ENCODE measurements at regions not wholly inside any gene's neighbourhood (a gene's known extent, or its start where the extent isn't known, plus 50 kb on each side); places are given as distances from the start of the nearest gene placed in this dataset.

DNA sequence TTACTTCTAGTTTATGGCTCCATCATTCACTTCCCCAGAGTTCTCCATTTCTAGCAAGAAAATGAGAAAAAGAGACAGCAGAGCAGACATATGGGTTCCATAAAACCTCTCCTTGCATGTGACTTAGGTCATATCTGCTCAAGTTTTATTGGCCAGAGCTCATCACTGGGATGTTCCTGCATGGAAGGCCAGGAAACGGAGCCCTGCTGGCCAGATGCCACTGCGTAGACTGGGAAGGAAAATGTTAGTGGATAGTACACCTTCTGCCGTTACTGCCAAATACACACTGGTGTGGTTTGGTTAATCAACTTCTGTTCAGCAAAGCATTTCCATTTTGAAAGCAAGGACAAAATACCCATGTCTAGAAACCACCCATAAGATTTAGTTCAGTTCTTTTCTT is 220.6 kb upstream of the TSHZ2 start:
- H4K20me1 ChIP-seq (ENCODE audit: insufficient read depth, low read length), result no peaks in the 10 kb centered on the region
- no peak for FAIRE-seq
- no peaks in the 10 kb centered on the region for H3K4me1 ChIP-seq (ENCODE audit: insufficient read depth, low read length)
- H3K36me3 ChIP-seq (replicated peaks in 1 of 2; ENCODE audit: control insufficient read depth in 1 of 2, insufficient read depth in 2 of 2, low read length in 2 of 2), result no peaks in the 10 kb centered on the region
- no peaks in the 10 kb centered on the region for H3K27me3 ChIP-seq (ENCODE audit: control insufficient read depth in 1 of 2, insufficient read depth in 2 of 2, low read length in 2 of 2)
- H3K9me3 ChIP-seq (ENCODE audit: low read length), result no peaks in the 10 kb centered on the region; the same call in 1 of the 2 replicates
- no peak overlapping the region for H3K4me3 ChIP-seq (replicated peaks in 1 of 3; ENCODE audit: insufficient read depth in 1 of 3, low read depth in 2 of 3, low read length in 3 of 3)
- intact Hi-C loops (cut with micrococcal nuclease; ENCODE audit: unreplicated experiment), result no loop called here
- in situ Hi-C loops (cut with HindIII; ENCODE audit: extremely low pct_ligation_motif_present, low pct_unique_long_range_greater_than_20kb), result no loop called here
- no peaks in the 10 kb centered on the region for H3K79me2 ChIP-seq (ENCODE audit: insufficient read depth, low read length)
- H3K4me2 ChIP-seq (ENCODE audit: low read depth, low read length), result no peak overlapping the region
- BruUV-seq (replicated peaks), result no TSS peak
- 47% methylated on average over 3 of the region's 3 CpGs for WGBS (ENCODE audit: low lambda C conversion rate)
- H3K27ac ChIP-seq (ENCODE audit: extremely low read length, insufficient read depth, low read length), result no peak overlapping the region
- H3K9ac ChIP-seq (ENCODE audit: insufficient read depth, low read depth, low read length), result no peak overlapping the region
- TF ChIP-seq ZNF30 (CRISPR knock-in tag; IDR thresholded peaks at IDR 0.05) (no peak), KAT8 (CRISPR knock-in tag; IDR thresholded peaks at IDR 0.05) (no peak), ZNF143 (CRISPR knock-in tag; IDR thresholded peaks at IDR 0.05) (no peak), KDM2A (CRISPR knock-in tag; IDR thresholded peaks at IDR 0.05; ENCODE audit: borderline replicate concordance, low read depth) (no peak), KAT2B (IDR thresholded peaks at IDR 0.05; ENCODE audit: borderline replicate concordance, low read depth, low read length) (no peak), HOXA5 (CRISPR knock-in tag; IDR thresholded peaks at IDR 0.05) (no peak), ZNF562 (CRISPR knock-in tag; IDR thresholded peaks at IDR 0.05; ENCODE audit: borderline replicate concordance) (no peak), RFX1 (IDR thresholded peaks at IDR 0.05) (no peak), ZNF577 (CRISPR knock-in tag; IDR thresholded peaks at IDR 0.05; ENCODE audit: borderline replicate concordance, low read depth) (no peak), GLI4 (CRISPR knock-in tag; IDR thresholded peaks at IDR 0.05; ENCODE audit: borderline replicate concordance) (no peak), RFX3 (CRISPR knock-in tag; IDR thresholded peaks at IDR 0.05) (no peak)
- TF ChIP-seq, protein P1, sequence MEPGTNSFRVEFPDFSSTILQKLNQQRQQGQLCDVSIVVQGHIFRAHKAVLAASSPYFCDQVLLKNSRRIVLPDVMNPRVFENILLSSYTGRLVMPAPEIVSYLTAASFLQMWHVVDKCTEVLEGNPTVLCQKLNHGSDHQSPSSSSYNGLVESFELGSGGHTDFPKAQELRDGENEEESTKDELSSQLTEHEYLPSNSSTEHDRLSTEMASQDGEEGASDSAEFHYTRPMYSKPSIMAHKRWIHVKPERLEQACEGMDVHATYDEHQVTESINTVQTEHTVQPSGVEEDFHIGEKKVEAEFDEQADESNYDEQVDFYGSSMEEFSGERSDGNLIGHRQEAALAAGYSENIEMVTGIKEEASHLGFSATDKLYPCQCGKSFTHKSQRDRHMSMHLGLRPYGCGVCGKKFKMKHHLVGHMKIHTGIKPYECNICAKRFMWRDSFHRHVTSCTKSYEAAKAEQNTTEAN (CRISPR knock-in tag; conservative IDR thresholded peaks at IDR 0.05), result no peak
- TF ChIP-seq, protein P2, sequence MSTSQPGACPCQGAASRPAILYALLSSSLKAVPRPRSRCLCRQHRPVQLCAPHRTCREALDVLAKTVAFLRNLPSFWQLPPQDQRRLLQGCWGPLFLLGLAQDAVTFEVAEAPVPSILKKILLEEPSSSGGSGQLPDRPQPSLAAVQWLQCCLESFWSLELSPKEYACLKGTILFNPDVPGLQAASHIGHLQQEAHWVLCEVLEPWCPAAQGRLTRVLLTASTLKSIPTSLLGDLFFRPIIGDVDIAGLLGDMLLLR (CRISPR knock-in tag; IDR thresholded peaks at IDR 0.05), result no peak
- TF ChIP-seq, protein P3, sequence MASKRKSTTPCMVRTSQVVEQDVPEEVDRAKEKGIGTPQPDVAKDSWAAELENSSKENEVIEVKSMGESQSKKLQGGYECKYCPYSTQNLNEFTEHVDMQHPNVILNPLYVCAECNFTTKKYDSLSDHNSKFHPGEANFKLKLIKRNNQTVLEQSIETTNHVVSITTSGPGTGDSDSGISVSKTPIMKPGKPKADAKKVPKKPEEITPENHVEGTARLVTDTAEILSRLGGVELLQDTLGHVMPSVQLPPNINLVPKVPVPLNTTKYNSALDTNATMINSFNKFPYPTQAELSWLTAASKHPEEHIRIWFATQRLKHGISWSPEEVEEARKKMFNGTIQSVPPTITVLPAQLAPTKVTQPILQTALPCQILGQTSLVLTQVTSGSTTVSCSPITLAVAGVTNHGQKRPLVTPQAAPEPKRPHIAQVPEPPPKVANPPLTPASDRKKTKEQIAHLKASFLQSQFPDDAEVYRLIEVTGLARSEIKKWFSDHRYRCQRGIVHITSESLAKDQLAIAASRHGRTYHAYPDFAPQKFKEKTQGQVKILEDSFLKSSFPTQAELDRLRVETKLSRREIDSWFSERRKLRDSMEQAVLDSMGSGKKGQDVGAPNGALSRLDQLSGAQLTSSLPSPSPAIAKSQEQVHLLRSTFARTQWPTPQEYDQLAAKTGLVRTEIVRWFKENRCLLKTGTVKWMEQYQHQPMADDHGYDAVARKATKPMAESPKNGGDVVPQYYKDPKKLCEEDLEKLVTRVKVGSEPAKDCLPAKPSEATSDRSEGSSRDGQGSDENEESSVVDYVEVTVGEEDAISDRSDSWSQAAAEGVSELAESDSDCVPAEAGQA (IDR thresholded peaks at IDR 0.05; ENCODE audit: low read depth), result no peak
- TF ChIP-seq, protein P3 (CRISPR knock-in tag; IDR thresholded peaks at IDR 0.05; ENCODE audit: borderline replicate concordance), result no peak
- POLR2A ChIA-PET, result no interaction called here
- no peak for DNase-seq (ENCODE audit: low spot score)
- CTCF ChIA-PET (ENCODE audit: low intra/inter-chr PET ratio, low total read pairs), result no interaction called here
- no peak for ATAC-seq
- H2AFZ ChIP-seq (ENCODE audit: low read length), result no peak overlapping the region
